Head of caudate nucleus (tissue), 42 donors: ENCODE measurements at regions not wholly inside any gene's neighbourhood (a gene's known extent, or its start where the extent isn't known, plus 50 kb on each side); places are given as distances from the start of the nearest gene placed in this dataset.
A peak's percentile ranks its signal among the peaks of the same experiment; 100 is the strongest.

Experiments
- DNase-seq, 42 donors: peaks; one replicate each; pipeline versions ENCODE4 v3.0.0 to v3.0.0-alpha.2; 2020 to 2021; ENCODE audit warnings: mixed read lengths in 7 of 42
- intact Hi-C: fragments of 100-400 bp; cut with DNase I; formaldehyde crosslinking; loops from one replicate; pipeline ENCODE4 v1.15.0; 2022

GRCh38 chr2:129895526-129896082, 83.9 kb upstream of the RAB6C start:
- DNase-seq = peak in 3 of 42 donors; percentile 2 to 7 (median 5)
- intact Hi-C loops = no loop called here

- intact Hi-C loops = no loop called here
- peak in 5 of 42 donors; percentile 0 to 30 (median 3) for DNase-seq
Observed at GRCh38 chr2:129896226-129897100, 83.0 kb upstream of the RAB6C start.

GRCh38 chr2:129901754-129902415, 77.6 kb upstream of the RAB6C start:
- peak in 7 of 42 donors; percentile 1 to 26 (median 8) for DNase-seq
- intact Hi-C loops = no loop called here

GRCh38 chr2:129902731-129903585, 76.5 kb upstream of the RAB6C start:
- intact Hi-C loops = no loop called here

GRCh38 chr2:129903586-129904425, 75.7 kb upstream of the RAB6C start:
- DNase-seq = peak in 40 of 42 donors; percentile 4 to 77 (median 43)
- intact Hi-C loops = no loop called here

More at GRCh38 chr2:129902731-129903585, 76.5 kb upstream of the RAB6C start:
- DNase-seq = peak in 6 of 42 donors; percentile 3 to 24 (median 4)

GRCh38 chr2:129904532-129905446, 74.7 kb upstream of the RAB6C start:
- intact Hi-C loops = no loop called here
- DNase-seq = peak in 8 of 42 donors; percentile 3 to 18 (median 8)

GRCh38 chr2:129905664-129906081, 73.8 kb upstream of the RAB6C start:
- peak in 5 of 42 donors; percentile 4 to 23 (median 8) for DNase-seq
- intact Hi-C loops = no loop called here

- intact Hi-C loops = no loop called here
- DNase-seq = peak in 8 of 42 donors; percentile 0 to 34 (median 5)
Observed at GRCh38 chr2:129906139-129906860, 73.2 kb upstream of the RAB6C start.

- intact Hi-C loops = no loop called here
- DNase-seq = peak in 5 of 42 donors; percentile 3 to 34 (median 9)
Observed at GRCh38 chr2:129906861-129907235, 72.6 kb upstream of the RAB6C start.

GRCh38 chr2:129907256-129907998, 72.0 kb upstream of the RAB6C start:
- peak in 8 of 42 donors; percentile 1 to 32 (median 7) for DNase-seq
- intact Hi-C loops = no loop called here

- intact Hi-C loops = no loop called here
- peak in 8 of 42 donors; percentile 3 to 31 (median 8) for DNase-seq
Observed at GRCh38 chr2:129908721-129909373, 70.6 kb upstream of the RAB6C start.

- peak in 6 of 42 donors; percentile 4 to 29 (median 5) for DNase-seq
Observed at GRCh38 chr2:129909651-129910418, 69.6 kb upstream of the RAB6C start.

GRCh38 chr2:129910446-129911362, 68.8 kb upstream of the RAB6C start:
- DNase-seq = peak in 6 of 42 donors; percentile 2 to 27 (median 14)
- intact Hi-C loops = no loop called here

More at GRCh38 chr2:129909651-129910418, 69.6 kb upstream of the RAB6C start:
- intact Hi-C loops = no loop called here
